K562 (cell line): ENCODE measurements at regions not wholly inside any gene's neighbourhood (a gene's known extent, or its start where the extent isn't known, plus 50 kb on each side); places are given as distances from the start of the nearest gene placed in this dataset.

ENCODE experiments used
- ATAC-seq: fragments of 200-7000 bp; cut with Tn5 transposase; 3 replicates; pipeline ENCODE4 v1.9.1; 2020; ENCODE audit warnings: moderate library complexity
- BruUV-seq: library from RNA; stranded (reverse); fragments of 400-500 nt; replicated peaks from 2 replicates; lab custom pipeline; 2021; lab: Mats Ljungman, UMichigan
- CTCF ChIA-PET: fragments of 300-600 bp; formaldehyde crosslinking; extraction: SDS; loops from one replicate; lab custom pipeline; 2021; ENCODE audit warnings: low intra/inter-chr PET ratio; lab: Yijun Ruan, JAX
- POLR2A ChIA-PET: fragments of 300-600, 350-650 bp; sonication (Branson Sonifier 250); formaldehyde crosslinking; extraction: SDS; loops from one replicate; lab custom pipeline; 2021; ENCODE audit warnings: antibody characterized with exemption, inconsistent platforms; lab: Yijun Ruan, JAX
- DNase-seq, 4 experiments: peaks; one replicate each; pipeline versions ENCODE4 v3.0.0 to v3.0.0-alpha.2; 2011 to 2018; ENCODE audit warnings: low spot score in 3 of 4, mixed read lengths in 3 of 4; ENCODE audit errors: extremely low read depth in 1 of 4
- FAIRE-seq: peaks from 2 replicates; lab custom pipeline; 2011; peaks lifted over from hg19 to GRCh38; lab: Jason Lieb, UNC
- H2AFZ ChIP-seq: 2 replicates; pipeline ENCODE4 v1.6.0; 2011; ENCODE audit warnings: low read depth, low read length, control low read depth, inconsistent platforms
- H3K27ac ChIP-seq: fragments of 200-600 bp; 3 replicates; pipeline ENCODE4 v1.8.0; 2011; ENCODE audit warnings: low read depth, mild to moderate bottlenecking, control low read depth, inconsistent platforms, low read length, moderate library complexity, mixed read lengths; ENCODE audit errors: extremely low read depth
- H3K27me3 ChIP-seq, 2 experiments: fragments of 300-600 bp in 1 of 2; 2 replicates in 1 of 2; 3 replicates in 1 of 2; pipeline versions ENCODE4 v1.6.0 to v1.8.0; 2011; ENCODE audit warnings: inconsistent platforms in 2 of 2, low read length in 2 of 2, mild to moderate bottlenecking in 1 of 2, mixed read lengths in 1 of 2, moderate library complexity in 1 of 2; ENCODE audit not compliant: control insufficient read depth in 2 of 2, insufficient read depth in 2 of 2
- H3K36me3 ChIP-seq: fragments of 300-600 bp; 3 replicates; pipeline ENCODE4 v1.8.0; 2011; ENCODE audit warnings: mild to moderate bottlenecking, low read length, inconsistent platforms; ENCODE audit not compliant: control insufficient read depth, insufficient read depth
- H3K4me1 ChIP-seq, 2 experiments: fragments of 200-600 bp in 1 of 2; replicated peaks in 1 of 2; 2 replicates in 1 of 2; 3 replicates in 1 of 2; pipeline versions ENCODE4 v1.5.1 to v1.8.0; 2011; ENCODE audit warnings: inconsistent platforms in 2 of 2, low read length in 2 of 2, mild to moderate bottlenecking in 1 of 2, mixed read lengths in 1 of 2, moderate library complexity in 1 of 2; ENCODE audit not compliant: control insufficient read depth in 2 of 2, insufficient read depth in 2 of 2
- H3K4me2 ChIP-seq: 2 replicates; pipeline ENCODE4 v1.6.1; 2011; ENCODE audit warnings: low read length, control low read depth, inconsistent platforms, mixed read lengths; ENCODE audit not compliant: insufficient read depth
- H3K4me3 ChIP-seq: fragments of 200-600 bp; sonication (generic), shearing (Covaris generic); 2 replicates; pipeline ENCODE4 v1.5.1; 2016; ENCODE audit warnings: control low read depth, inconsistent platforms
- H3K79me2 ChIP-seq: fragments of 200-600 bp; 3 replicates; pipeline ENCODE4 v1.8.0; 2011; ENCODE audit warnings: low read length, inconsistent platforms; ENCODE audit not compliant: control insufficient read depth, insufficient read depth
- H3K9ac ChIP-seq, 2 experiments: 2 replicates each; pipeline versions ENCODE4 v1.6.0 to v1.6.1; 2011; ENCODE audit warnings: low read depth in 2 of 2, low read length in 2 of 2, control low read depth in 1 of 2, inconsistent platforms in 1 of 2, mild to moderate bottlenecking in 1 of 2, mixed read lengths in 1 of 2; ENCODE audit not compliant: insufficient read depth in 1 of 2
- H3K9me1 ChIP-seq: one replicate; pipeline ENCODE4 v1.6.0; 2011; ENCODE audit warnings: inconsistent platforms, mild to moderate bottlenecking, low read length, moderate library complexity; ENCODE audit not compliant: control insufficient read depth, insufficient read depth
- H3K9me3 ChIP-seq: replicated peaks from 2 replicates; pipeline ENCODE4 v1.5.1; 2011; ENCODE audit warnings: low read depth, low read length, inconsistent platforms; ENCODE audit not compliant: control insufficient read depth, insufficient read depth
- H4K20me1 ChIP-seq: replicated peaks from 2 replicates; pipeline ENCODE4 v1.6.1; 2011; ENCODE audit warnings: low read length, inconsistent platforms, mixed read lengths; ENCODE audit not compliant: control insufficient read depth, insufficient read depth
- ARID2 ChIP-seq: fragments of 450-650 bp; IDR thresholded peaks from 2 replicates; pipeline ENCODE4 v1.6.1; 2017; ENCODE audit warnings: antibody characterized with exemption, mild to moderate bottlenecking
- ARID4B ChIP-seq: sonication (generic); formaldehyde crosslinking; IDR thresholded peaks from 2 replicates; pipeline ENCODE4 v1.8.0; 2022; ENCODE audit warnings: mild to moderate bottlenecking, missing genetic modification reagents
- CHAMP1 ChIP-seq: fragments of 450-650 bp; IDR thresholded peaks from 2 replicates; pipeline ENCODE4 v1.6.1; 2016; ENCODE audit warnings: mild to moderate bottlenecking
- HES1 ChIP-seq: fragments of 450-650 bp; IDR thresholded peaks from 2 replicates; pipeline ENCODE4 v1.6.1; 2016; ENCODE audit warnings: low read depth, mild to moderate bottlenecking, moderate library complexity
- HNRNPLL ChIP-seq: fragments of 200-400 bp; formaldehyde crosslinking; IDR thresholded peaks from 2 replicates; pipeline ENCODE4 v1.6.1; 2017; ENCODE audit warnings: low read length, low read depth, mild to moderate bottlenecking; ENCODE audit not compliant: poor library complexity, severe bottlenecking
- PHF21A ChIP-seq: fragments of 450-650 bp; IDR thresholded peaks from 2 replicates; pipeline ENCODE4 v1.6.1; 2017; ENCODE audit warnings: low read depth, borderline replicate concordance
- SMAD2 ChIP-seq: fragments of 150-350 bp; IDR thresholded peaks from 2 replicates; pipeline ENCODE4 v1.6.1; 2014; ENCODE audit warnings: low read depth, mild to moderate bottlenecking, low read length
- SMC3 ChIP-seq: conservative IDR thresholded peaks from 2 replicates; pipeline ENCODE4 v1.6.1; 2011; ENCODE audit warnings: low read depth, low read length, improper control_type of control experiment; ENCODE audit not compliant: insufficient read depth
- THRA ChIP-seq: fragments of 450-650 bp; IDR thresholded peaks from 2 replicates; pipeline ENCODE4 v1.6.1; 2017; ENCODE audit warnings: mild to moderate bottlenecking, moderate library complexity
- ZNF121 ChIP-seq: sonication (generic); formaldehyde crosslinking; conservative IDR thresholded peaks from 2 replicates; pipeline ENCODE4 v1.8.0; 2022; ENCODE audit warnings: missing genetic modification reagents
- ZNF175 ChIP-seq: fragments of 200-800 bp; sonication (Bioruptor generic); IDR thresholded peaks from 2 replicates; pipeline ENCODE4 v1.6.1; 2016; ENCODE audit warnings: low read depth, mild to moderate bottlenecking, missing genetic modification characterization, missing compliant biosample characterization
- ZNF507 ChIP-seq: conservative IDR thresholded peaks from 2 replicates; pipeline ENCODE4 v1.6.1; 2017; ENCODE audit warnings: missing genetic modification characterization, missing compliant biosample characterization
- ZNF584 ChIP-seq: fragments of 200-800 bp; sonication (Bioruptor generic); IDR thresholded peaks from 2 replicates; pipeline ENCODE4 v1.6.1; 2016; ENCODE audit warnings: low read depth, mild to moderate bottlenecking, missing genetic modification characterization, missing compliant biosample characterization
- ZNF655 ChIP-seq: fragments of 250-450 bp; sonication (Bioruptor Pico); IDR thresholded peaks from 2 replicates; pipeline ENCODE4 v1.5.0; 2021
- in situ Hi-C: fragments of 300-500 bp; cut with MboI; formaldehyde crosslinking; loops from 4 replicates; pipeline ENCODE4 v1.15.0; 2018; ENCODE audit warnings: inconsistent platforms, mixed read lengths
- intact Hi-C: fragments of 100-400 bp; cut with micrococcal nuclease; formaldehyde crosslinking; loops from 2 replicates; pipeline ENCODE4 v1.14.2; 2022

- H3K9me1 ChIP-seq, result no peaks in the 10 kb centered on the region
- in situ Hi-C loops (no loop called here), intact Hi-C loops (no loop called here)
- no peaks in the 10 kb centered on the region for H3K79me2 ChIP-seq
- H3K9ac ChIP-seq, result no peak overlapping the region
- BruUV-seq, result no TSS peak
- CTCF ChIA-PET, result no interaction called here
- H2AFZ ChIP-seq, result no peak overlapping the region
- DNase-seq (no peak), ATAC-seq (no peak), FAIRE-seq (no peak)
- no peaks in the 10 kb centered on the region for H4K20me1 ChIP-seq
- no peaks in the 10 kb centered on the region for H3K9me3 ChIP-seq
- H3K4me1 ChIP-seq, result no peaks in the 10 kb centered on the region
- no peak overlapping the region for H3K4me2 ChIP-seq
- no peaks in the 10 kb centered on the region for H3K27me3 ChIP-seq
- H3K36me3 ChIP-seq, result no peaks in the 10 kb centered on the region
- H3K4me3 ChIP-seq, result no peak overlapping the region
- POLR2A ChIA-PET, result no interaction called here
- no peak overlapping the region for H3K27ac ChIP-seq
- TF ChIP-seq HNRNPLL, result no peak
- TF ChIP-seq SMC3, result no peak
- TF ChIP-seq ZNF507 (tag), result no peak
- TF ChIP-seq ZNF121, result no peak
- no peak for TF ChIP-seq ZNF655 (CRISPR knock-in tag)
- no peak for TF ChIP-seq HES1
- TF ChIP-seq THRA, result no peak
- no peak for TF ChIP-seq ARID4B (CRISPR knock-in tag)
- TF ChIP-seq CHAMP1, result no peak
- TF ChIP-seq ZNF175 (CRISPR knock-in tag), result no peak
- TF ChIP-seq SMAD2, result no peak
- TF ChIP-seq ARID2, result no peak
- no peak for TF ChIP-seq ZNF584 (CRISPR knock-in tag)
- no peak for TF ChIP-seq PHF21A
Observed at GRCh38 chrX:100083211-100083610, 326.9 kb downstream of the PCDH19 start.
